HFFc6 (cell line): ENCODE measurements at regions not wholly inside any gene's neighbourhood (a gene's known extent, or its start where the extent isn't known, plus 50 kb on each side); places are given as distances from the start of the nearest gene placed in this dataset.

Source experiments
- DNase-seq: peaks from one replicate; pipeline ENCODE4 v3.0.0-alpha.2; 2018
- H3K27ac Mint-ChIP-seq: 2 replicates; pipeline ENCODE4 v1.8.0; 2020; ENCODE audit warnings: mild to moderate bottlenecking, mixed read lengths
- H3K27me3 Mint-ChIP-seq: 2 replicates; pipeline ENCODE4 v1.8.0; 2021; ENCODE audit warnings: mild to moderate bottlenecking, moderate library complexity, mixed read lengths; ENCODE audit not compliant: insufficient read depth
- H3K36me3 Mint-ChIP-seq: 2 replicates; pipeline ENCODE4 v1.8.0; 2021; ENCODE audit warnings: low read depth, mixed read lengths
- H3K4me1 Mint-ChIP-seq: 2 replicates; pipeline ENCODE4 v1.8.0; 2020; ENCODE audit warnings: low read depth, mixed read lengths
- H3K4me3 Mint-ChIP-seq: 2 replicates; pipeline ENCODE4 v1.8.0; 2020; ENCODE audit warnings: mild to moderate bottlenecking, moderate library complexity, mixed read lengths
- H3K9me3 Mint-ChIP-seq: 2 replicates; pipeline ENCODE4 v1.8.0; 2020; ENCODE audit warnings: mild to moderate bottlenecking, mixed read lengths
- CTCF ChIP-seq: fragments of 200-600 bp; sonication (generic); IDR thresholded peaks from 2 replicates; pipeline ENCODE4 v1.5.0; 2021; ENCODE audit warnings: antibody characterized with exemption, mild to moderate bottlenecking

- H3K9me3 Mint-ChIP-seq: peaks cover 59% of the 10 kb centered on the region
- H3K36me3 Mint-ChIP-seq: peaks cover 21% of the 10 kb centered on the region; the same call in 1 of the 2 replicates
- H3K4me3 Mint-ChIP-seq: no peak overlapping the region
- TF ChIP-seq CTCF: no peak
- H3K27me3 Mint-ChIP-seq: peaks cover 4% of the 10 kb centered on the region
- H3K4me1 Mint-ChIP-seq: no peaks in the 10 kb centered on the region
- H3K27ac Mint-ChIP-seq: no peak overlapping the region
- no peak for DNase-seq
Observed at GRCh38 chr20:48231253-48231930, 446.1 kb upstream of the SULF2 start.

GRCh38 chr20:48230216-48230615 is 444.9 kb upstream of the SULF2 start:
- Mint-ChIP-seq H3K27me3 (peaks cover 4% of the 10 kb centered on the region; the same call in 1 of the 2 replicates), H3K27ac (no peak overlapping the region)

GRCh38 chr20:48227381-48227780 is 442.1 kb upstream of the SULF2 start:
- Mint-ChIP-seq H3K9me3 (peaks cover 71% of the 10 kb centered on the region), H3K4me1 (no peaks in the 10 kb centered on the region), H3K36me3 (peaks cover 19% of the 10 kb centered on the region; the same call in 1 of the 2 replicates), H3K27ac (no peak overlapping the region), H3K4me3 (no peak overlapping the region), H3K27me3 (peaks cover 4% of the 10 kb centered on the region)
- TF ChIP-seq CTCF: no peak
- DNase-seq: no peak

More at GRCh38 chr20:48230216-48230615, 444.9 kb upstream of the SULF2 start:
- TF ChIP-seq CTCF: no peak
- H3K4me1 Mint-ChIP-seq: no peaks in the 10 kb centered on the region
- H3K4me3 Mint-ChIP-seq: no peak overlapping the region
- H3K36me3 Mint-ChIP-seq: peaks cover 21% of the 10 kb centered on the region; the same call in 1 of the 2 replicates
- peaks cover 68% of the 10 kb centered on the region for H3K9me3 Mint-ChIP-seq
- DNase-seq: no peak

- H3K4me1 Mint-ChIP-seq: no peaks in the 10 kb centered on the region
- H3K36me3 Mint-ChIP-seq: peaks cover 17% of the 10 kb centered on the region; the same call in 1 of the 2 replicates
- DNase-seq: no peak
- no peak for TF ChIP-seq CTCF
- H3K9me3 Mint-ChIP-seq: peaks cover 65% of the 10 kb centered on the region
- no peak overlapping the region for H3K27ac Mint-ChIP-seq
- H3K27me3 Mint-ChIP-seq: peaks cover 5% of the 10 kb centered on the region
- H3K4me3 Mint-ChIP-seq: no peak overlapping the region
Observed at GRCh38 chr20:48226642-48227041, 441.4 kb upstream of the SULF2 start.

GRCh38 chr20:48224533-48225050 is 439.3 kb upstream of the SULF2 start:
- no peaks in the 10 kb centered on the region for H3K4me1 Mint-ChIP-seq
- H3K27me3 Mint-ChIP-seq: peaks cover 4% of the 10 kb centered on the region
- no peak overlapping the region for H3K4me3 Mint-ChIP-seq
- no peak for TF ChIP-seq CTCF
- H3K36me3 Mint-ChIP-seq: peaks cover 9% of the 10 kb centered on the region; the same call in 1 of the 2 replicates
- H3K9me3 Mint-ChIP-seq: peaks cover 58% of the 10 kb centered on the region
- DNase-seq: no peak
- no peak overlapping the region for H3K27ac Mint-ChIP-seq
